GM21825 (cell line): ENCODE measurements at regions not wholly inside any gene's neighbourhood (a gene's known extent, or its start where the extent isn't known, plus 50 kb on each side); places are given as distances from the start of the nearest gene placed in this dataset.

Experiments used
- ATAC-seq: cut with Tn5 transposase; IDR thresholded peaks from one replicate; pipeline ENCODE4 v1.9.1; 2021; ENCODE audit warnings: mild to moderate bottlenecking, moderate library complexity; ENCODE audit not compliant: unreplicated experiment

DNA sequence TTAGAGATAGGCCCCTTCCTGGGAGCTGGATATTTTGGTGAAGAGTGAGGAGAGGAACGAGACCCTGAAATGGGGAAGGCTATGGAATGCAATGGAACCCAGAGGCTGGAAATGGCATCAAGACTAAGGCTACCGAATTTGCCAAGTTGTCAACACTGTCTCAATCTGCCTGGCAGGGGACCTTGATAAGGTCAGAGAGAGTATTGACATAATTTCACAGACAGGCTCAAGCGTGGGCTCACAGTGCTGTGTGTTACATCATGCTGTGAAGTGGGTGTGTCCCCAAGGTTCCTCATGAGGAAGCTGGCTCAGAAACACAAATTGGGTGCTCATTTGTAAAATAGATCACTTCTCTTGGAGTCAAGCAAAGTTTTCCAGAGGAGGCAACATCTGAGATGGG lies 51.8 kb upstream of the CYRIA start:
- no peak for ATAC-seq

DNA sequence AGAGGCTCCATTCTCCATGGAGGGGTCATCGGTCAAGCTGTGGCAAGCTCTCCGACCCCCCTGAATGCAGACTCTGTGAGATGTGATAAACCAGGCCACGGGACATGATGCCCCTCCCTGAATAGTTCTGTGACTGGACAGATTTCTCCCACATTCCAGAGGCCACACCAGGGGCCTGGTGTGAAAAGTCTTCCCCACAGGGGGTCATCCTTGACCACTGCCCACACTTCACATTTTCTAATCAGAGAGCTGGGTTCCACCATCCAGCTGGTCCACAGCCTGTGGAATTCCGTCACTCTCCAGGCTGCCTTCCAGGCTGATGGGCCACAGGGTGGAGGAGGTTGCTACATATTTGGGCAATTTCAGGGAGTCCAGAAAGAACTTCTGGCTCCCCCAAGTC lies 51.3 kb upstream of the CYRIA start:
- no peak for ATAC-seq

DNA sequence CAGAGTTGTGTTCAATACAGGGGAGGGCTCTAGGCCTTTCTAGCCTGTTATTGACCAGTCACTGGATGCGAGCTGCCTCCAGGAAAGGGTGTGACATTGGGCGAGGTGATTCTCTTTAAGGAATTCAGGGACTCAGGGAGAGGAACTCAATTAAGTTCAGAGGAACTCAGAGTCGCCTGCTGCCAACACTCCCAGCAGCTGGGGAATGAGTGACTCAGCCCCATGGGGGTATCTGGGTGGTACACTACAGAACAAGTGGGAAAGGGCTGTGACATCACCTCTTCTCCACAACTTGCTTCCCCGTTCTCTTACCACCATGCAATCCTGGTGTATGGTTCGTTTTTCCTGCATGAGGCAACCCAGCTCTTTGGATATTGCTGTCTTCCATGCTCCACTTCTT lies 50.4 kb upstream of the CYRIA start:
- ATAC-seq: no peak
